ENCODE measurements at regions not wholly inside any gene's neighbourhood (a gene's known extent, or its start where the extent isn't known, plus 50 kb on each side); places are given as distances from the start of the nearest gene placed in this dataset.

GRCh38 chr10:36725581-36726520 is 399.5 kb upstream of the ANKRD30A start:
- peak; percentile 23 to 28 (median 26) for DNase-seq
- TF ChIP-seq CTCF (IDR thresholded peaks at IDR 0.05; ENCODE audit: control extremely low read depth, extremely low read depth): no peak

GRCh38 chr10:36722777-36723176 is 402.6 kb upstream of the ANKRD30A start:
- H3K36me3 ChIP-seq (ENCODE audit: control insufficient read depth in 4 of 4, insufficient read depth in 4 of 4, low read length in 4 of 4): no peaks in the 10 kb centered on the region
- ATAC-seq (ENCODE audit: insufficient read depth, low FRiP score) (no peak), DNase-seq (no peak)
- H3K4me3 ChIP-seq: no peak overlapping the region
- no peaks in the 10 kb centered on the region for H3K4me1 ChIP-seq (ENCODE audit: control insufficient read depth in 5 of 5, insufficient read depth in 5 of 5, low read length in 5 of 5)
- no peak for TF ChIP-seq CTCF (IDR thresholded peaks at IDR 0.05; ENCODE audit: control extremely low read depth, extremely low read depth)
- no peaks in the 10 kb centered on the region for H3K27me3 ChIP-seq (ENCODE audit: control insufficient read depth in 3 of 3, insufficient read depth in 3 of 3, low read length in 2 of 3)
- no peaks in the 10 kb centered on the region for H3K9me3 ChIP-seq (ENCODE audit: control insufficient read depth in 4 of 4, insufficient read depth in 3 of 4, low read length in 3 of 4)
- H3K27ac ChIP-seq (ENCODE audit: low read depth in 1 of 2, low read length in 1 of 2): no peak overlapping the region
- H3K9ac ChIP-seq (ENCODE audit: insufficient read depth in 1 of 2, low read length in 2 of 2): no peak overlapping the region
- WGBS, 2 donors: 95 to 96% methylated on average over 9 of the region's 9 CpGs

More at GRCh38 chr10:36725581-36726520, 399.5 kb upstream of the ANKRD30A start:
- no peak overlapping the region for H3K27ac ChIP-seq (ENCODE audit: low read depth in 1 of 2, low read length in 1 of 2)
- no peak overlapping the region for H3K9ac ChIP-seq (ENCODE audit: insufficient read depth in 1 of 2, low read length in 2 of 2)
- H3K27me3 ChIP-seq (ENCODE audit: control insufficient read depth in 3 of 3, insufficient read depth in 3 of 3, low read length in 2 of 3): no peaks in the 10 kb centered on the region
- no peak for ATAC-seq (ENCODE audit: insufficient read depth, low FRiP score)
- WGBS, 2 donors: 71 to 75% methylated on average over 6 of the region's 6 CpGs
- H3K36me3 ChIP-seq (ENCODE audit: control insufficient read depth in 4 of 4, insufficient read depth in 4 of 4, low read length in 4 of 4): no peaks in the 10 kb centered on the region
- no peaks in the 10 kb centered on the region for H3K4me1 ChIP-seq (ENCODE audit: control insufficient read depth in 5 of 5, insufficient read depth in 5 of 5, low read length in 5 of 5)
- no peak overlapping the region for H3K4me3 ChIP-seq
- no peaks in the 10 kb centered on the region for H3K9me3 ChIP-seq (ENCODE audit: control insufficient read depth in 4 of 4, insufficient read depth in 3 of 4, low read length in 3 of 4)

GRCh38 chr10:36721871-36722270 is 403.5 kb upstream of the ANKRD30A start:
- no peak for ATAC-seq (ENCODE audit: insufficient read depth, low FRiP score)
- DNase-seq: peak in 1 of 3 donors; percentile 9

More at GRCh38 chr10:36721871-36722270, 403.5 kb upstream of the ANKRD30A start:
- Histone ChIP-seq H3K36me3 (ENCODE audit: control insufficient read depth in 4 of 4, insufficient read depth in 4 of 4, low read length in 4 of 4) (no peaks in the 10 kb centered on the region), H3K27ac (ENCODE audit: low read depth in 1 of 2, low read length in 1 of 2) (no peak overlapping the region), H3K4me1 (ENCODE audit: control insufficient read depth in 5 of 5, insufficient read depth in 5 of 5, low read length in 5 of 5) (no peaks in the 10 kb centered on the region), H3K4me3 (no peak overlapping the region), H3K9ac (ENCODE audit: insufficient read depth in 1 of 2, low read length in 2 of 2) (no peak overlapping the region), H3K9me3 (ENCODE audit: control insufficient read depth in 4 of 4, insufficient read depth in 3 of 4, low read length in 3 of 4) (no peaks in the 10 kb centered on the region), H3K27me3 (ENCODE audit: control insufficient read depth in 3 of 3, insufficient read depth in 3 of 3, low read length in 2 of 3) (no peaks in the 10 kb centered on the region)
- WGBS, 2 donors: 63 to 69% methylated on average over 2 of the region's 2 CpGs
- TF ChIP-seq CTCF (IDR thresholded peaks at IDR 0.05; ENCODE audit: control extremely low read depth, extremely low read depth): no peak
